Activated naive CD8-positive, alpha-beta T cell treated with anti-CD3 and anti-CD28 coated beads, Interleukin-2, amount 10 ng/mL, durations not matched to agents 7 days and 5 days (primary cell): ENCODE measurements at regions not wholly inside any gene's neighbourhood (a gene's known extent, or its start where the extent isn't known, plus 50 kb on each side); places are given as distances from the start of the nearest gene placed in this dataset.
"Not testable (repeated sequence)": the region's sequence is repeated elsewhere in the genome, so short reads cannot be mapped to it uniquely, and the experiment has no call there.

Experiments used
- ATAC-seq: fragments of 150-1000 bp; cut with Tn5 transposase; one replicate; pipeline ENCODE4 v1.10.0; 2021; ENCODE audit warnings: low read depth, moderate library complexity
- POLR2A ChIA-PET: fragments of 350-600 bp; sonication (Branson Sonifier 250); formaldehyde crosslinking; loops from one replicate; lab custom pipeline; 2021; ENCODE audit warnings: antibody characterized with exemption; lab: Charles Lee
- DNase-seq: peaks from one replicate; pipeline ENCODE4 v3.0.0; 2021
- H3K27ac Mint-ChIP-seq: one replicate; pipeline ENCODE4 v1.8.0; 2022; ENCODE audit warnings: mild to moderate bottlenecking, mixed read lengths
- H3K27me3 Mint-ChIP-seq: one replicate; pipeline ENCODE4 v1.8.0; 2022; ENCODE audit warnings: mild to moderate bottlenecking, moderate library complexity, mixed read lengths
- H3K36me3 Mint-ChIP-seq: one replicate; pipeline ENCODE4 v1.8.0; 2021; ENCODE audit warnings: mild to moderate bottlenecking, mixed read lengths
- H3K4me1 Mint-ChIP-seq: one replicate; pipeline ENCODE4 v1.8.0; 2021; ENCODE audit warnings: mixed read lengths
- H3K4me3 Mint-ChIP-seq: one replicate; pipeline ENCODE4 v1.8.0; 2022; ENCODE audit warnings: mild to moderate bottlenecking, moderate library complexity, mixed read lengths
- H3K9me3 Mint-ChIP-seq: one replicate; pipeline ENCODE4 v1.8.0; 2021; ENCODE audit warnings: mixed read lengths

- DNase-seq (no peak), ATAC-seq (no peak)
- peaks cover 2% of the 10 kb centered on the region for H3K4me1 Mint-ChIP-seq
- no peak overlapping the region for H3K4me3 Mint-ChIP-seq
- H3K27ac Mint-ChIP-seq: no peak overlapping the region
- no peaks in the 10 kb centered on the region for H3K36me3 Mint-ChIP-seq
- peaks cover 50% of the 10 kb centered on the region for H3K27me3 Mint-ChIP-seq
- no peaks in the 10 kb centered on the region for H3K9me3 Mint-ChIP-seq
- POLR2A ChIA-PET: no interaction called here
These were observed 63.8 kb downstream of the TNFAIP2 start for GRCh38 chr14:103186909-103187586.

DNA sequence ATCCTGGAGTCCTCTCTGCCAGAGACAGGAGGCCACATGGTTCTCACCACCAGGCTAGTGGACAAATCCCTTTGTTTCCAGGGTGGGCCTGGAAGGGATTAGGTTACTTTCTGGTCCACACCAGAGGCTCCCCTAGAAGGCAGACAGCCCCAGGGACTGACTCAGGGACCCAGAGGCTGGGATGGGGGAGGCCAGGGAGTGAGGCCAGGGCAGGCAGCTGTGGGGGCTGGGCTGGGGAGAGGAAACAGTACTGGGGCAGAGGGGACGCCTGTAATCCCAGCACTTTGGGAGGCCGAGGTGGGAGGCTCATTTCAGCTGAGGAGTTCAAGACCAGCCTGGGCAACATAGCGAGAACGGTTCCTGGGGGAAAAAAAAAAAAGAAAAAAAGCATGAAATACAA, 64.7 kb downstream of the TNFAIP2 start:
- no peak for DNase-seq
- Mint-ChIP-seq H3K9me3 (no peaks in the 10 kb centered on the region), H3K27me3 (peaks cover 54% of the 10 kb centered on the region), H3K27ac (no peak overlapping the region), H3K4me1 (peaks cover 2% of the 10 kb centered on the region), H3K4me3 (no peak overlapping the region), H3K36me3 (no peaks in the 10 kb centered on the region)
- POLR2A ChIA-PET: no interaction called here
- ATAC-seq: no peak

- POLR2A ChIA-PET: no interaction called here
- Mint-ChIP-seq H3K9me3 (no peaks in the 10 kb centered on the region), H3K27me3 (peaks cover 54% of the 10 kb centered on the region), H3K4me3 (no peak overlapping the region), H3K27ac (no peak overlapping the region), H3K36me3 (no peaks in the 10 kb centered on the region), H3K4me1 (peaks cover 2% of the 10 kb centered on the region)
- ATAC-seq: peak; percentile 63
- peak; percentile 51 for DNase-seq
These were observed 65.7 kb downstream of the TNFAIP2 start for GRCh38 chr14:103188810-103189480.

- POLR2A ChIA-PET: interaction anchor here (0.6 kb wide), 1 partner anchor 193 kb away, joined by 4 read pairs; no protein-coding TSS in a partner anchor
- Mint-ChIP-seq H3K27me3 (peaks cover 54% of the 10 kb centered on the region), H3K4me1 (peaks cover 2% of the 10 kb centered on the region), H3K4me3 (peak overlapping the region; percentile 40), H3K27ac (no peak overlapping the region), H3K9me3 (no peaks in the 10 kb centered on the region), H3K36me3 (no peaks in the 10 kb centered on the region)
- DNase-seq: no peak
- no peak for ATAC-seq
These were observed 66.5 kb downstream of the TNFAIP2 start for GRCh38 chr14:103189481-103190470.

DNA sequence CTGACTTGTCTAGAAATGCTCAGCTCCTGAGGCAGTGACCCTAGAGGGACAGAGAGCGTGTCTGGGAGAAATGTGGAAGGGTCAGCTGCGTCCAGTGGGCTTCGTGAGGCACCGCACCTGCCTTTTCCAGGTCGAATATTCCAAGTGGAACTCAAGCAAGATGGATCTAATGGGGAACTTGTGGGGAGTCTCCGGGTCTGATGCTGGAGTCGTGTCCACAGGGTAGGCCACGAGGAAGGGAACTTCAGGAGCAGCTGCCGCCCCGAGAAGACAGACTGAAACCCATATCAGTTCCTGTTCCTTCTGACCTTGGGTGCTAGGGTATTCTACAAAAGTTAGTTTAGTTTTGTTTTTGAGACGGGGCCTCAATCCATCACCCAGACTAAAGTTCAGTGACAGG, 67.5 kb downstream of the TNFAIP2 start:
- H3K9me3 Mint-ChIP-seq: no peaks in the 10 kb centered on the region

GRCh38 chr14:103191844-103192243, 68.6 kb downstream of the TNFAIP2 start:
- Mint-ChIP-seq H3K4me1 (peaks cover 2% of the 10 kb centered on the region), H3K4me3 (no peak overlapping the region), H3K27ac (no peak overlapping the region), H3K27me3 (peaks cover 46% of the 10 kb centered on the region), H3K9me3 (no peaks in the 10 kb centered on the region), H3K36me3 (no peaks in the 10 kb centered on the region)
- POLR2A ChIA-PET: no interaction called here
- DNase-seq: no peak
- no peak for ATAC-seq

More for the DNA sequence above, 67.5 kb downstream of the TNFAIP2 start:
- no peak overlapping the region for H3K27ac Mint-ChIP-seq
- peaks cover 2% of the 10 kb centered on the region for H3K4me1 Mint-ChIP-seq
- no peak for ATAC-seq
- H3K27me3 Mint-ChIP-seq: peaks cover 54% of the 10 kb centered on the region
- H3K36me3 Mint-ChIP-seq: no peaks in the 10 kb centered on the region
- POLR2A ChIA-PET: no interaction called here
- no peak overlapping the region for H3K4me3 Mint-ChIP-seq
- DNase-seq: no peak

DNA sequence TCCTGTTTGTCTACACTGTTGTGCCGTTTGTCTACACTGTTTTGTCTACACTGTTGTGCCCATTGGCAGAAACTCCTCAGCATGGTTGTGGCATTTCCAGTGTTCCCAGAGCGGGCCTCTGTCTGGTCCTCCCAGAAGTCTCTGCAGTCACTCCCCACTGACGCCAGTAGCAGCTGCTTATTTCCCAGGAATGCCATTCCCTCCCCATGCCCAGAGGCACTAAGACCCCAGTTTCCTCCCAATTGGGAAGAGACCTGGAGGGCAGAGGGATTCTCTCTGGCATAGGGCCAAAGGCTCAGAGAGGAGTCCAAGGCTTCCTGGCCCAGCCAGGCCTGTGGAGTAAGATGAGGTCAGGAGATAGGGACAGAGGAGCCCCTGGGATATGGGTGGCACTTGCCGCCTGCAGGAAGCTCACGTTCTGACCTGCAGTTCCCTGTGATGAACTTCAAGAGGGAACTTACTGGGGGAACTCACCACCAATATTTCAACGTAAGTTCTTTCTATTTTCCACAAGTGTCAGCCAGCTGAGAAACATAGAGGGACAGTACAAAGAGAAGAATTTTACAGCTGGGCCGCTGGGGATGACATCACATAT, 69.1 kb downstream of the TNFAIP2 start:
- DNase-seq (no peak), ATAC-seq (no peak)
- no peak overlapping the region for H3K27ac Mint-ChIP-seq
- peaks cover 41% of the 10 kb centered on the region for H3K27me3 Mint-ChIP-seq
- no peaks in the 10 kb centered on the region for H3K36me3 Mint-ChIP-seq
- H3K4me1 Mint-ChIP-seq: peaks cover 2% of the 10 kb centered on the region
- H3K4me3 Mint-ChIP-seq: no peak overlapping the region
- POLR2A ChIA-PET: no interaction called here
- no peaks in the 10 kb centered on the region for H3K9me3 Mint-ChIP-seq

DNA sequence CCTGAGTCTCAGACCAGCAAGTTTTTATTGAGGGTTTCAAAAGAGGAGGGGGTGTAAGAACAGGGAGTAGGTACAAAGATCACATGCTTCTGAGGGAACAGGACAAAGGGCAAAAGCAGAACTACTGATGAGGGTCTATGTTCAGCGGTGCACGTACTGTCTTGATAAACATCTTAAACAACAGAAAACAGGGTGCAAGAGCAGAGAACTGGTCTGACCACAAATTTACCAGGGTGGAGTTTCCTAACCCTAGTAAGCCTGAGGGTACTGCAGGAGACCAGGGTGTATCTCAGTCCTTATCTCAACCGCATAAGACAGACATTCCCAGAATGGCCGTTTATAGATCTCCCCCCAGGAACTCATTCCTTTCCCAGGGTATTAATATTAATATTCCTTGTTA, 69.6 kb downstream of the TNFAIP2 start:
- H3K4me3 Mint-ChIP-seq, POLR2A ChIA-PET, H3K9me3 Mint-ChIP-seq, H3K36me3 Mint-ChIP-seq, H3K27ac Mint-ChIP-seq, DNase-seq, H3K4me1 Mint-ChIP-seq, ATAC-seq: not testable (repeated sequence)
- peaks cover 36% of the 10 kb centered on the region for H3K27me3 Mint-ChIP-seq

- DNase-seq, H3K4me3 Mint-ChIP-seq, H3K9me3 Mint-ChIP-seq, ATAC-seq, POLR2A ChIA-PET, H3K4me1 Mint-ChIP-seq, H3K27ac Mint-ChIP-seq, H3K36me3 Mint-ChIP-seq: not testable (repeated sequence)
- peaks cover 29% of the 10 kb centered on the region for H3K27me3 Mint-ChIP-seq
These were observed 70.2 kb downstream of the TNFAIP2 start for GRCh38 chr14:103193491-103193890.

DNA sequence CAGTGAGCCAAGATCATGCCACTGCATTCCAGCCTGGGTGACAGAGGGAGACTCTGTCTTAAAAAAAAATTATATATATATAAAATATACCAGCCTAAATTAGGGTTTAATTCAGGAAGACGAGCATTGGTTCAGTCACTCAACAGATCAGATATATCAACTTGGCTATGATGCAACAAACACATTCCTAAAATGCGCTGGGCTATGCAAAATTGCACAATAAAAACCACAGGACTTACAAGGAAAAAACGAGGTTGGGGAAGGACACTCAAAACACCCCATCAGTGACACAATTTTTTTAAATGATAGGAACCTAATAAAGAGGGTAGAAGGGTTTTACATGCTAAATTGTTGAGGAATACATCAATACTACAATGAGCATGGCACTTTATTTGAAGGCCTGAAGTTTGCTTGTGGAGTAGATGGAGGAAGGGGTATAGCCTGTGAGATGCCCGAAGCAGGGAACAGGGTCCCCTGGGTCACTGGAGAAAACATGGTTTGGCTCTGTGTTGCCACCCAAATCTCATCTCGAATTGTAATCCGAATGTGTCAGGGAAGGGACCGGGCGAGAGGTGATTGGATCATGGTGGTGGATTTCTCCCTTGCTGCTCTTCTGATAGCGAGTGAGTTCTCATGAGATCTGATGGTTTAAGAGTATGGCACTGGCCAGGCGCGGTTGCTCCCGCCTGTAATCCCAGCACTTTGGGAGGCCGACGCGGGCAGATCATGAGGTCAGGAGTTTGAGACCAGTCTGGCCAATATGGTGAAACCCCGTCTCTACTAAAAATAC, 71.2 kb downstream of the TNFAIP2 start:
- H3K9me3 Mint-ChIP-seq: no peaks in the 10 kb centered on the region
- ATAC-seq (no peak), DNase-seq (no peak)
- peaks cover 27% of the 10 kb centered on the region for H3K27me3 Mint-ChIP-seq
- H3K36me3 Mint-ChIP-seq: no peaks in the 10 kb centered on the region
- H3K4me3 Mint-ChIP-seq: no peak overlapping the region
- POLR2A ChIA-PET: no interaction called here
- H3K4me1 Mint-ChIP-seq: no peaks in the 10 kb centered on the region
- no peak overlapping the region for H3K27ac Mint-ChIP-seq

GRCh38 chr14:103195828-103196615, 72.8 kb downstream of the TNFAIP2 start:
- Mint-ChIP-seq H3K27ac (no peak overlapping the region), H3K4me3 (no peak overlapping the region), H3K36me3 (no peaks in the 10 kb centered on the region), H3K9me3 (no peaks in the 10 kb centered on the region), H3K27me3 (peaks cover 16% of the 10 kb centered on the region), H3K4me1 (no peaks in the 10 kb centered on the region)
- ATAC-seq (no peak), DNase-seq (no peak)
- POLR2A ChIA-PET: no interaction called here

GRCh38 chr14:103196716-103197115, 73.5 kb downstream of the TNFAIP2 start:
- Mint-ChIP-seq H3K4me3 (no peak overlapping the region), H3K9me3 (no peaks in the 10 kb centered on the region), H3K27ac (no peak overlapping the region), H3K27me3 (peaks cover 11% of the 10 kb centered on the region), H3K36me3 (no peaks in the 10 kb centered on the region), H3K4me1 (no peaks in the 10 kb centered on the region)
- DNase-seq (no peak), ATAC-seq (no peak)
- POLR2A ChIA-PET: no interaction called here
